ENCODE measurements at regions not wholly inside any gene's neighbourhood (a gene's known extent, or its start where the extent isn't known, plus 50 kb on each side); places are given as distances from the start of the nearest gene placed in this dataset.

- Histone ChIP-seq H3K36me3 (no peaks in the 10 kb centered on the region), H3K9me3 (no peaks in the 10 kb centered on the region), H3K27ac (no peak overlapping the region), H3K4me3 (no peak overlapping the region), H3K4me1 (peaks cover 0 to 9% (median 0%) of the 10 kb centered on the region in 6 donors), H3K27me3 (replicated peaks in 1 of 7) (no peaks in the 10 kb centered on the region)
- no peak for TF ChIP-seq POLR2A (IDR thresholded peaks at IDR 0.05)
- TF ChIP-seq POLR2AphosphoS5 (IDR thresholded peaks at IDR 0.05), result no peak
- no peak for TF ChIP-seq CTCF (IDR thresholded peaks at IDR 0.05 in 8 of 11, conservative IDR thresholded peaks at IDR 0.05 in 3 of 11)
- no peak for DNase-seq
- 76 to 87% (median 81%) methylated on average over 8 of the region's 8 CpGs for WGBS, 5 donors
- intact Hi-C loops (cut with DNase I; ENCODE audit: low total_unique reads), result no loop called here
These were observed 66.8 kb upstream of the CXCL14 start for GRCh38 chr5:135645336-135646180.

GRCh38 chr5:135644816-135645215 lies 66.0 kb upstream of the CXCL14 start:
- H3K4me1 ChIP-seq, result peaks cover 0 to 9% (median 0%) of the 10 kb centered on the region in 6 donors
- no peaks in the 10 kb centered on the region for H3K36me3 ChIP-seq
- no peak overlapping the region for H3K27ac ChIP-seq
- intact Hi-C loops (cut with DNase I; ENCODE audit: low total_unique reads), result no loop called here
- H3K4me3 ChIP-seq, result no peak overlapping the region
- TF ChIP-seq CTCF (IDR thresholded peaks at IDR 0.05 in 8 of 11, conservative IDR thresholded peaks at IDR 0.05 in 3 of 11), result no peak
- no peak for TF ChIP-seq POLR2A (IDR thresholded peaks at IDR 0.05)
- no peak for TF ChIP-seq POLR2AphosphoS5 (IDR thresholded peaks at IDR 0.05)
- H3K27me3 ChIP-seq (replicated peaks in 1 of 7), result no peaks in the 10 kb centered on the region
- 94 to 96% (median 95%) methylated on average over 6 of the region's 6 CpGs for WGBS, 5 donors
- H3K9me3 ChIP-seq, result no peaks in the 10 kb centered on the region
- no peak for DNase-seq

GRCh38 chr5:135643881-135644766 lies 65.3 kb upstream of the CXCL14 start:
- 72 to 91% (median 79%) methylated on average over 4 of the region's 4 CpGs for WGBS, 5 donors
- H3K4me3 ChIP-seq, result no peak overlapping the region

More at GRCh38 chr5:135643881-135644766, 65.3 kb upstream of the CXCL14 start:
- DNase-seq, result no peak
- peaks cover 0 to 2% (median 0%) of the 10 kb centered on the region in 7 donors for H3K27me3 ChIP-seq (replicated peaks in 1 of 7)
- H3K27ac ChIP-seq, result no peak overlapping the region
- peaks cover 0 to 9% (median 0%) of the 10 kb centered on the region in 6 donors for H3K4me1 ChIP-seq
- intact Hi-C loops (cut with DNase I; ENCODE audit: low total_unique reads), result no loop called here
- TF ChIP-seq POLR2A (IDR thresholded peaks at IDR 0.05), result no peak
- TF ChIP-seq POLR2AphosphoS5 (IDR thresholded peaks at IDR 0.05), result no peak
- TF ChIP-seq CTCF (IDR thresholded peaks at IDR 0.05 in 8 of 11, conservative IDR thresholded peaks at IDR 0.05 in 3 of 11), result no peak
- H3K36me3 ChIP-seq, result no peaks in the 10 kb centered on the region
- H3K9me3 ChIP-seq, result no peaks in the 10 kb centered on the region
